ENCODE measurements at regions not wholly inside any gene's neighbourhood (a gene's known extent, or its start where the extent isn't known, plus 50 kb on each side); places are given as distances from the start of the nearest gene placed in this dataset.

DNA sequence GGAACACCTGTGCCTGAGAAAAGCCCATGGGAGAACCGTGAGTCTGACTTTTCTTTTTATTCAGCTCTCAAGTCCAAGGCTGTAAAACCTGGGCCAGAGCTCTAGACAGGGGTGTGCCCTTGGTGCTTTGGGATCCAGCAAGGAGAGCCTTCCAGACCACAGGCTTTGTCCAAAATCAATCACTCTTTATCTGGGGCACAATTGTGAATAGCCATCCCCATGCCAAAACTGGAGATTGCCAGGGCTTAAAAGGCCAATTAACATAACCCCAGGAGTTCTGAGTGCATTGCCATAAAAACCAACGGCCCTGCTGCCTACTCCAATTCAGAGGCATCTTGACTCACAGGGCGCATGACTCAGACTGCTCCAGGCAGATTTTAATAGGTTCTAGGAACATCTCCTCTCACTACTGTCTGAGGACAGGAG, 391.8 kb downstream of the ARHGEF28 start (continued):
- no peak for TF ChIP-seq ZNF510 (tag by site-specific recombination; IDR thresholded peaks at IDR 0.05; ENCODE audit: insufficient replicate concordance)
- TF ChIP-seq ZNF140 (tag by site-specific recombination; IDR thresholded peaks at IDR 0.05) = no peak
- TF ChIP-seq ZNF324 (tag by site-specific recombination; IDR thresholded peaks at IDR 0.05) = no peak
- no peak for TF ChIP-seq ZSCAN4 (tag by site-specific recombination; IDR thresholded peaks at IDR 0.05)
- TF ChIP-seq ZNF555 (tag by site-specific recombination; conservative IDR thresholded peaks at IDR 0.05) = no peak
- 0 out of 2 replicates have a peak, but pooled peaks have one; percentile 27 for TF ChIP-seq ZNF335 (tag by site-specific recombination; conservative IDR thresholded peaks at IDR 0.05)
- TF ChIP-seq, protein P1, sequence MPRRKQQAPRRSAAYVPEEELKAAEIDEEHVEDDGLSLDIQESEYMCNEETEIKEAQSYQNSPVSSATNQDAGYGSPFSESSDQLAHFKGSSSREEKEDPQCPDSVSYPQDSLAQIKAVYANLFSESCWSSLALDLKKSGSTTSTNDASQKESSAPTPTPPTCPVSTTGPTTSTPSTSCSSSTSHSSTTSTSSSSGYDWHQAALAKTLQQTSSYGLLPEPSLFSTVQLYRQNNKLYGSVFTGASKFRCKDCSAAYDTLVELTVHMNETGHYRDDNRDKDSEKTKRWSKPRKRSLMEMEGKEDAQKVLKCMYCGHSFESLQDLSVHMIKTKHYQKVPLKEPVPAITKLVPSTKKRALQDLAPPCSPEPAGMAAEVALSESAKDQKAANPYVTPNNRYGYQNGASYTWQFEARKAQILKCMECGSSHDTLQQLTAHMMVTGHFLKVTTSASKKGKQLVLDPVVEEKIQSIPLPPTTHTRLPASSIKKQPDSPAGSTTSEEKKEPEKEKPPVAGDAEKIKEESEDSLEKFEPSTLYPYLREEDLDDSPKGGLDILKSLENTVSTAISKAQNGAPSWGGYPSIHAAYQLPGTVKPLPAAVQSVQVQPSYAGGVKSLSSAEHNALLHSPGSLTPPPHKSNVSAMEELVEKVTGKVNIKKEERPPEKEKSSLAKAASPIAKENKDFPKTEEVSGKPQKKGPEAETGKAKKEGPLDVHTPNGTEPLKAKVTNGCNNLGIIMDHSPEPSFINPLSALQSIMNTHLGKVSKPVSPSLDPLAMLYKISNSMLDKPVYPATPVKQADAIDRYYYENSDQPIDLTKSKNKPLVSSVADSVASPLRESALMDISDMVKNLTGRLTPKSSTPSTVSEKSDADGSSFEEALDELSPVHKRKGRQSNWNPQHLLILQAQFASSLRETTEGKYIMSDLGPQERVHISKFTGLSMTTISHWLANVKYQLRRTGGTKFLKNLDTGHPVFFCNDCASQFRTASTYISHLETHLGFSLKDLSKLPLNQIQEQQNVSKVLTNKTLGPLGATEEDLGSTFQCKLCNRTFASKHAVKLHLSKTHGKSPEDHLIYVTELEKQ (tag by site-specific recombination; IDR thresholded peaks at IDR 0.05; ENCODE audit: borderline replicate concordance) = peak; percentile 89
- TF ChIP-seq GFI1B (tag by site-specific recombination; IDR thresholded peaks at IDR 0.05) = peak; percentile 46; the same call in 1 of the 2 replicates
- TF ChIP-seq WT1 (tag by site-specific recombination; IDR thresholded peaks at IDR 0.05) = peak; percentile 92
- TF ChIP-seq ZNF184 (tag by site-specific recombination; IDR thresholded peaks at IDR 0.05) = 0 out of 2 replicates have a peak, but pooled peaks have one; percentile 71
- peak; percentile 91 for TF ChIP-seq HIC1 (tag by site-specific recombination; IDR thresholded peaks at IDR 0.05)
- no peak for TF ChIP-seq ZNF433 (tag by site-specific recombination; IDR thresholded peaks at IDR 0.05; ENCODE audit: low read depth)
- TF ChIP-seq ZNF391 (tag by site-specific recombination; IDR thresholded peaks at IDR 0.05; ENCODE audit: borderline replicate concordance, low read depth) = peak; percentile 82; the same call in 1 of the 2 replicates
- peak; percentile 73 for TF ChIP-seq ZXDB (tag by site-specific recombination; IDR thresholded peaks at IDR 0.05)
- TF ChIP-seq, protein P2, sequence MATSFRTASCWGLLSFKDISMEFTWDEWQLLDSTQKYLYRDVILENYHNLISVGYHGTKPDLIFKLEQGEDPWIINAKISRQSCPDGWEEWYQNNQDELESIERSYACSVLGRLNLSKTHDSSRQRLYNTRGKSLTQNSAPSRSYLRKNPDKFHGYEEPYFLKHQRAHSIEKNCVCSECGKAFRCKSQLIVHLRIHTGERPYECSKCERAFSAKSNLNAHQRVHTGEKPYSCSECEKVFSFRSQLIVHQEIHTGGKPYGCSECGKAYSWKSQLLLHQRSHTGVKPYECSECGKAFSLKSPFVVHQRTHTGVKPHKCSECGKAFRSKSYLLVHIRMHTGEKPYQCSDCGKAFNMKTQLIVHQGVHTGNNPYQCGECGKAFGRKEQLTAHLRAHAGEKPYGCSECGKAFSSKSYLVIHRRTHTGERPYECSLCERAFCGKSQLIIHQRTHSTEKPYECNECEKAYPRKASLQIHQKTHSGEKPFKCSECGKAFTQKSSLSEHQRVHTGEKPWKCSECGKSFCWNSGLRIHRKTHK (tag by site-specific recombination; IDR thresholded peaks at IDR 0.05) = no peak
- TF ChIP-seq, protein P3, sequence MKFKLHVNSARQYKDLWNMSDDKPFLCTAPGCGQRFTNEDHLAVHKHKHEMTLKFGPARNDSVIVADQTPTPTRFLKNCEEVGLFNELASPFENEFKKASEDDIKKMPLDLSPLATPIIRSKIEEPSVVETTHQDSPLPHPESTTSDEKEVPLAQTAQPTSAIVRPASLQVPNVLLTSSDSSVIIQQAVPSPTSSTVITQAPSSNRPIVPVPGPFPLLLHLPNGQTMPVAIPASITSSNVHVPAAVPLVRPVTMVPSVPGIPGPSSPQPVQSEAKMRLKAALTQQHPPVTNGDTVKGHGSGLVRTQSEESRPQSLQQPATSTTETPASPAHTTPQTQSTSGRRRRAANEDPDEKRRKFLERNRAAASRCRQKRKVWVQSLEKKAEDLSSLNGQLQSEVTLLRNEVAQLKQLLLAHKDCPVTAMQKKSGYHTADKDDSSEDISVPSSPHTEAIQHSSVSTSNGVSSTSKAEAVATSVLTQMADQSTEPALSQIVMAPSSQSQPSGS (tag by site-specific recombination; IDR thresholded peaks at IDR 0.05; ENCODE audit: low read depth) = no peak
- no peak; the same call in 1 of the 2 replicates for TF ChIP-seq KLF16 (tag by site-specific recombination; IDR thresholded peaks at IDR 0.05)
- 0 out of 2 replicates have a peak, but pooled peaks have one; percentile 6 for TF ChIP-seq ZNF596 (tag by site-specific recombination; IDR thresholded peaks at IDR 0.05)
- no peak for TF ChIP-seq ZNF155 (tag by site-specific recombination; IDR thresholded peaks at IDR 0.05)
- no peak for TF ChIP-seq ZNF23 (tag by site-specific recombination; IDR thresholded peaks at IDR 0.05; ENCODE audit: borderline replicate concordance)
- TF ChIP-seq ZSCAN16 (tag by site-specific recombination; IDR thresholded peaks at IDR 0.05) = peak; percentile 79; the same call in 1 of the 2 replicates
- TF ChIP-seq GLI2 (tag by site-specific recombination; IDR thresholded peaks at IDR 0.05; ENCODE audit: borderline replicate concordance, low read depth) = peak; percentile 59
- no peak for TF ChIP-seq ZSCAN23 (tag by site-specific recombination; IDR thresholded peaks at IDR 0.05)
- no peak for TF ChIP-seq ZNF354C (tag by site-specific recombination; IDR thresholded peaks at IDR 0.05; ENCODE audit: borderline replicate concordance, low read depth)
- peak; percentile 52 for TF ChIP-seq ZNF518A (tag by site-specific recombination; conservative IDR thresholded peaks at IDR 0.05; ENCODE audit: low read depth)

All from HEK293 (cell line).